ENCODE measurements at regions not wholly inside any gene's neighbourhood (a gene's known extent, or its start where the extent isn't known, plus 50 kb on each side); places are given as distances from the start of the nearest gene placed in this dataset.

- no peak for TF ChIP-seq CREB1 (CRISPR knock-in tag; IDR thresholded peaks at IDR 0.05; ENCODE audit: low read depth)
- TF ChIP-seq NANOG (IDR thresholded peaks at IDR 0.05; ENCODE audit: borderline replicate concordance) = no peak
- no peak for TF ChIP-seq ETS1 (IDR thresholded peaks at IDR 0.05)
These were observed 268.0 kb upstream of the PROK2 start (continued) for GRCh38 chr3:72052841-72053409.

GRCh38 chr3:72050771-72051170, 265.8 kb upstream of the PROK2 start:
- Histone ChIP-seq H3K36me3 (ENCODE audit: insufficient read depth) (no peaks in the 10 kb centered on the region), H3K27me3 (ENCODE audit: insufficient read depth) (no peaks in the 10 kb centered on the region), H3K4me2 (no peak overlapping the region), H3F3A (replicated peaks; ENCODE audit: low read depth) (no peaks in the 10 kb centered on the region), H2AFZ (no peak overlapping the region), H3K4me3 (no peak overlapping the region), H3K4me1 (ENCODE audit: insufficient read depth) (no peaks in the 10 kb centered on the region), H3K27ac (ENCODE audit: low read depth) (no peak overlapping the region), H3K79me2 (replicated peaks; ENCODE audit: insufficient read depth) (no peaks in the 10 kb centered on the region), H4K20me1 (replicated peaks; ENCODE audit: insufficient read depth) (no peaks in the 10 kb centered on the region), H3K9me2 (ENCODE audit: insufficient read depth) (no peaks in the 10 kb centered on the region)
- DNase-seq (ENCODE audit: low spot score) = no peak
- H3K27ac Mint-ChIP-seq = no peak overlapping the region
- no peaks in the 10 kb centered on the region for H3K27me3 Mint-ChIP-seq (ENCODE audit: insufficient read depth, low read depth, poor library complexity)
- no peaks in the 10 kb centered on the region for H3K36me3 Mint-ChIP-seq (ENCODE audit: low read depth)
- ATAC-seq = no peak
- no peaks in the 10 kb centered on the region for H3K9me3 Mint-ChIP-seq
- peaks cover 5% of the 10 kb centered on the region for H3K4me1 Mint-ChIP-seq
- H3K4me3 Mint-ChIP-seq = no peak overlapping the region
- no peak for TF ChIP-seq POLR2AphosphoS5 (IDR thresholded peaks at IDR 0.05; ENCODE audit: low read depth)
- TF ChIP-seq CTCF (conservative IDR thresholded peaks at IDR 0.05; ENCODE audit: low read depth in 2 of 2) = no peak
- TF ChIP-seq ZNF462 (CRISPR knock-in tag; IDR thresholded peaks at IDR 0.05) = no peak
